COLO668 (cell line): ENCODE measurements at regions not wholly inside any gene's neighbourhood (a gene's known extent, or its start where the extent isn't known, plus 50 kb on each side); places are given as distances from the start of the nearest gene placed in this dataset.

Experiments
- DNase-seq: peaks from one replicate; lab custom pipeline; 2025; ENCODE audit not compliant: unreplicated experiment; lab: John Stamatoyannopoulos, UW

DNA sequence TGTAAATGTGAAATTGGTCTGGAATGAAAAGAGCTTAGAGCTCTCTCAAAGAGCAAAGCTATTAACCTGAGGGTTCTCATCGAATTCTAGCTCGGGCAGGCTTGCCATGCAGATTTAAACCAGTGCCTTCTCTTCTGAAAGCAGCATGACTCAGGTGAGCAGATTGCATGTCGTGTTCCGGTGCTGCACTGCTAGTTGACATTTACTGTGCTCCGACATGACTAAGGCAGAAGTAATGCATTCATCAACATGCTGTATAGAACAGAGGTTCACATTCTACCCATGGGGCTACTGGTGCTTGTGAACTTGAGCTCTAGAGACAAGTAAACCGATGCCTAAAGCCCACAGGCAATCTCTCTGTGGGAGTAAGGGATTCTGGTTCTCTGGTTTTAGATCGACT, 947.7 kb downstream of the EFNB2 start:
- DNase-seq, result no peak

DNA sequence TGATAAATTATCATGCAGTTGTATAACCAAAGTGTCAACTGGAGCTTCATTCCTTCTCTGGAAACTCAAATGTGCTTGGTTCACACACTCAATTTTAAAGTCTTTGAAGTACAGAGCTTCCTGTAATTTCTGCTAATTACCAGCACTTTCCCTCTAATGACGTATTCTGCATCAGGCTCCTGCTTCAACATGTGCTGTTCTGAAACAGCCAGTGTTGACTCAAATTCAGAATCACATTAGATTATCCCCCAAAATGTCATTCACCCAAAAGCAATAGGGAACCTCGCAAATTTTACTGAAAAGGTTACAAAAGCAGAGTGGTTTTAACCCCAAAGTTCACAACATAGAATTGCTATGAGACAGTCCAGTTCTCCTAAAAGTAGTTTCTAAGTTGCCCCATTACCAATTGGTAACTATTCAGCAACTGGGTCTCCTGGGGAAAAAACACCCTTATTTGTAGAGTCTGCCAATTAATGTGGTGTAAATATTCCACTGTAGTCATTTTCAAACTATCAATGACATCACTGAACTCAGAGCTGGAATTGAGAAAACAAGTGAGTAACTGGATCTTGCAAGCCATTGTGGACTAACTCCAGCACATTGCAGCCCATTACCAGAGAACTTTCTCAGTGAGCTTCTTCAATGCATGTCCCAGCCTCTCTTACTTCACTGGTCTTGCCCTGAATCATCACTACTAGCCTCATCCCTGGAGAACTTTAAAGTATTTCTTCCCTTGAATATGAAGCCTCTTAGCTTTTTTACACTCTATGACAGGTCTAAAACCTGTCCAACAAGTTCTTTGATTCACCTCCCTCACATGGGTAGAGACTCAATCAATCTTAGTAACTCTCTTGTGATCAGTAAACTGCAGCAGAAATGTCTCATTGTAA, 955.4 kb downstream of the EFNB2 start:
- DNase-seq, result no peak

DNA sequence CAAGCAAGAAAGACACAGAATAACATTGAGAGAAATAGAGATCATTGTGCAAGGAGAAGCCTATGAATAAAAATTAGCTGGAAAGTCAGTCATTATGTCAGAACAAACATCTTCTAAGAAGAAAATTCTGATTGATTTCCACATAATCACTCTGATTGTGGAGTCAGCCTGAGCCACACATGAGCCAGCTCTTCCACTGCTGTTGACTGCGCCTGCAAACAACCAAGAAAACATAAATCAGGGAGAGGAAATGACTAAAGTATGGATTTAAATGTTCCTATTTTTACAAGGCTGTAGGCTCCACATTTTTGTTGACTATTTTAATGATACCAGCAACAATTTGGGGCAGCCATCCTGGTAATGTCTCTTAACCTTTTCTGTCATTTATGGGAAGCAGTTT, 962.3 kb downstream of the EFNB2 start:
- DNase-seq, result no peak

DNA sequence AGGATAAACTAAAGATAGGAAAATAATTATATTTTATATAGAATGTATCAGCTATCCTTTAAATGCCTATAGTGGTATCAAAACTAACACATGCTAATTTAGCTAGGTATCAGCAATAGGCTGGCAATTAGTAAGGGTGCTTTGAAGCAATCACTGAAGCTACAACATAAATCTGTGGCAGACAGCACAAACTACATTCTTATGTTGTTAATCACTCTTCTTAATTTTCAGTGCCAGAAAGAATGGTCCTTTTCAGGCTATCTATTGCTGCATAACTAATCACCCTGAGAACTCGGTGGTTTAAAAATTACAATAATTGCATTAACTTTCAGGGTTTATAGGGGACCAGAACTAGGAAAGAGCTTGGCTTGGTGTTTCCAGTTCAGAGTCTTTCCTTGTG, 963.1 kb downstream of the EFNB2 start:
- no peak for DNase-seq

DNA sequence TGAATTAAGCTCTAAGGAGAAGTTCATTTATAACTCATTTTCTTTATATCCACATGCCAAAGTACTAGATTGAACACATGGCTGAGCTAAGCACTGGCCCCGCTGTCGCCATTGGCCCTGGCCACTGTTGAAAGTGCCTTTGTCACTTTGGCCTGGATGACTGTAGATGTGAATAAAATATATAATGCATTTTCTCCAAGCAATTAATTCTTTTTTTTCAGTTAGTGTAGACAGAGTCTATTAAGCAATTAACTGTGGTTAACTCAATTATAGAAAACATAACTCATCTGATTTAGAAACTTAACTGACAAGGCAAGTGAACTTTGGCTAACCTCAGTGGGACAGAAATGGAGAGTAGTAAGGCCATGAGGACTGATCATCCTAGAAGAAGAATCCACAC, 965.6 kb downstream of the EFNB2 start:
- no peak for DNase-seq

DNA sequence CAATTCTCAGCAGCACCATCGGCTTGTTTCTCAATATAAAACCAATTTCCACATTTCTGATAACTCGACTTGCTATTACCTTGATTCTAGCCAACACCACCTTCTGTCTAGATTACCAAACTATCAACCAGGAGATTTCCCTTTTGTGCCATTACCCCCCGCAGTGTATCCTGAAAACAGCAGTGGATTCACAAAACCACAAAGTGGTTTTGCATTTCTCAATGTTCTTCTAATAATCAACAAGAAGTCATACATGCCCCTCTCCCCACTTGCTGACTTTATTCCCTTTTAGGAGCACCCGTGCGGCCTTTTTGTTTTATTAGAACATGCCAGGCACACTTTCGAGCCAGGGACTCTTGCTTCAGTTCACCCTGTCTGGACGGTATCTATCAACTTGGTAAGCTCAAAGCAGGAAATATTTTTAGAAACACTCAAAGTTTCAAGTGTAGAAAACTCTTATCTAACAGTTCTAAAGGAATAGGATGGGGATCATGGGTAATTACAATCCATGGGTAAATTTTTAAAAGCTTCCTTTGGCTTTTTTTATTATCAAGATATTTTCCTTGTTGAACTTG, 967.4 kb downstream of the EFNB2 start:
- no peak for DNase-seq

DNA sequence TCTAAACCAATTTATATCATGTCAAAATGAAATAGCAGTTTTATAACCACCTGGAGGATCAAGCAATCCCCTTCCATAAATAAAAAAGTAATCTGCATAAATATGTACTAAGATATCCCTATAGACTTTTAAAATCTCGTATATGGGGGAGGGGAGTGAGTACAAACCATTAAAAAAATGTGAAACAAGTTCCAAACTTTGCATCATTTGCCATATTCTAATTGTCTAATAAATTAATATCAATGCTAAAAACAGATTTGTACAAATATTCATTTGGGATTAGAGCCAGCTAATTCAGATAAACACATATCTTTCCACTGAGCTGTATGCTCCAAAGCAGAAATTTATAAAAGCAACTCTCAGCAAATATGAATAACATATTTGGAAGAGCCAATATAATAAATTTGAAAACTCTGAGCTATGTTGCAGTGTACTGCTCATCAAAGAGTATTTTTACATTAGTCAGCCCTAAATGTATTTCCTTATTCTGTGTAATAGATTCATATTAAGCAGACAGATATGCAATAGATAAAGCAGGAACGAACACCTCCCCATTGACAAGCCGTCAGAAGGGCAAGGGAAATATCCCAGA, 970.2 kb downstream of the EFNB2 start:
- DNase-seq, result no peak

DNA sequence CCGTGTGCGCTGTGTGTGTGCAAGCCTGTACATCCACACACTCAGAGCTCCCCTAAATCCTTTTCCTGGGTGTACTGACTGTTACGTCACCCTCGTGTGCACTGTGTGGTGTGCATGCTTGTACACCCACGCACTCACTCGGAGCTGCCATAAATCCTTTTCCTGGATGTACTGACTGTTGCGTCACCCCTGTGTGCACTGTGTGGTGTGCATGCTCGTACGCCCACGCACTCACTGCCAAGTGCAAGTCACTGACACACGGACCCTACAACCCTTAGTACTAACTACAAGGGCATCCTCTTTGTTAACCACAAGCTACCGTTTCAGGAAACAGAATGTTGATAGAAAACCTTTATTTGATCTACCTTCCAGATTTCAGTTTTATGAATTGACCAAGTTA, 983.4 kb downstream of the EFNB2 start:
- DNase-seq, result no peak

DNA sequence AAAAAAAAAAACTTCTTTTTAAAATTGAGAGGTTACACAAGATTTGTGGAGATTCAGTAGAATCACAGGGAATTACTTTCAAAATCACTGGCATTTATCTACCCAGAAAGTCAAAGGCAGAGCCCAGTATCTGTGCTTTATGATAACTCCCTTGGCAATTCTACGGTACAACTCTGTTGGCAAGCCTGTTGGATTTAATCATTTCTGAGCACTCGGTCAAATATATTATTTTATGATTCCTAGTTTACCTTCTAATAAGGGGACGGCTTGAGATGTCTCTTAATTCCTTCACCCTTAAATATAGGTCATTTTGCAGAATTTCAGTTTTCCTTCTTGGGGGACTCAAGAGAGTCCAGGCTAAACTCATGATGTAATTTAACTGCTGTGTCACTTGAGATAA, 987.6 kb downstream of the EFNB2 start:
- no peak for DNase-seq

DNA sequence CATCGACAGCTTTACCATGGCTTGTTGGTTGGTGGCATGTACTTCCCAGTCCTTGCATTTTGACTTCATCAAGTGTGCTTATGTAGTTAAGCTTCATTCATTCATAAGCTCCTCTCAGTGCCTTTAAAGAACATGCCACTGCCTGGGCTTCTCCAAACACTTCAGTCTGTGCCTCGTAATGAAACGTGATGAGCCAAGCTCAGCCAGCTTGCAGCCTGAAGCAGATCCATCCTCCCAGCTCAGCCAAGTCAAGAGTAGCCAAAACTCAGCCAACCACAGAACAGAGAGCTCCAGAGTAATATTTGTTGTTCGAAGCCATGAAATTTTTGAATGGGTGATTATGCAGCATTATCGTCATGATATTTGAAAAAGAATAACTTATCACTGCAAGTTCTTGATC, 989.7 kb downstream of the EFNB2 start:
- DNase-seq, result no peak

DNA sequence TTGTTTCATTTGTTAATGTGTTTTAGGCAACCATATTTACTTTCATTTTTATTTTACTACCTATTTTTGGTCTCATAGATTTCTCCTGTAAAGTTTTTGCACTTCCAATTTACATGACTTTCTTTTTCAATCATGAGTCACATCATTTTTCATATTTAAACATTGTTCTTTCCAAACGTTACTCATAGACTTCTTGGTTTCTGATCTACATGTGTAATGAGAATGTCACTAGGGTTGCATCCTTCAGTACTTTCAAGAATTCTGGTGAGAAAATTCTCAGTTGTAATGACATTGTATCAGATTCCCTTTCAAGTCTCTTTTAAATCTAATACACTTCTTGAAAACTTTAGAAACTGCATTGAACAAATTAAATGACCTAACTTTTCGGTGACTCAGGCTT, 991.7 kb downstream of the EFNB2 start:
- DNase-seq, result no peak

DNA sequence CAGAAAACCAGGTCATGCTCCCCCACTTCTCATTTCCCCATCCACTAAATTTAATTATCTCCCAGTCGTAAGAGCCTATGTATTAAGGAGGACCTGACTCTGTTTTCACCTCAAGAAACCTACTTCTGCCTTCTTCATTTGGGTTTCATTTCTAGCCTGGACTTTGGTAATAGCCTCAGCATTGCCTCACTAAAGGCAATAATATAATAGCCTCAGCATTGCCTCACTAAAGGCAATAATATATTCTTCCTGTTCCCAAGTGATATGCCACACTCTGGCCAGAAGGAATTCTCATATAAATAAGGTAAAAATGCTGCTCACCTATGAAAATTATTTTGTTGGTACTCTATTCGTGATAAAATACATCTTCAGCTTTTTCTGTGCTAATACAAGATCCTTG, 993.9 kb downstream of the EFNB2 start:
- DNase-seq, result no peak

DNA sequence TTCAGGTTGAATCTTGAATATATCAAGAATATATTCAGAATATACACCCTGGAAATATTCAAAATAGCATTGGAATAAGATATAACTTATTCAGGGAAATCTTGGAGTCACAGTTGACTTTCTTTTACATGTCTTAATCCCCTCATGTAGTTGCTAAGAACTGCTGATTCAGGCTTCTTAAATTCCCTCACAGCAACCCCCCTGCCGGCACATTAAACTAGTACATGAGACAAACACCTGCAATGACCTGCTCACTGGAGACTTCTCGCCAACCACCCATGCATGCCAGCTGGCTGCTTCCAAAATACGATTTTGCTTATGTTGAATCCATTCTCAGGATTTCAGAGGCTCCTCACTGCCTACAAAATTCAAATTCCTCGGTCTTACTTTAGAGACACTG, 997.1 kb downstream of the EFNB2 start:
- no peak for DNase-seq

DNA sequence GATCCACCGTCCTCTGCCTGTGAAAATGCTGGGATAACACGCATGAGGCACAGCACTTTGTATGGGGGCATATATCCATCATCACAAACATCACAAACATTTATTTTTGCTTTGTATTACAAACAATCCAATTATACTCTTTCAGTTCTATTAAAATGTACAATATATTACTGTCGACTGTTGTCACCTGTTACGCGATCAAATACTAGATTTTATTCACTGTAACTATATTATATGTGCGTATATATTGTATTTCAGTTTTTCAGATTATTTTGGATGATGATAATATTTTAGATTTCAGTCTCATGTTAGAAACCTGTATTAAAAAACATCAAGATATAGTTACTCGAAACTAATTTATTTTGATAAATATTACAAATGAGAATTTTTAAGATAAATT, 998.3 kb downstream of the EFNB2 start:
- DNase-seq, result no peak

DNA sequence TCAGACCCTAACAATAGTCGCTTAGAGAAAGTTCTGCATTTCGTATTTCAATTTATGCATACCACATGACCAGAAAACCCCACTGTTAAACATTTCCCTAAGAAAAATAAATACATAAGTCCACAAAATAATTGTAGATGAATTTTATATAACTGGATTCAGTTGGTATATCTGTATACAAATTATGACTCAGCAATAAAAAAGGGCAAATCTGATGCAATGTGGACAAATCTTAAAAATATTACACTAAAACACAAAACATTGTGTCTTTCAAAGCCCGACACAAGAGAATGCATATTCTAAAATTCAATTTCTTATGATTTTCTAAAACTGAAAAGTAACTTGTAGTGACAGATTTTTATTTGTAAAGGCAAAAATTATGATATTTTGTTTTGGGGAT, 1005.0 kb downstream of the EFNB2 start:
- no peak for DNase-seq

DNA sequence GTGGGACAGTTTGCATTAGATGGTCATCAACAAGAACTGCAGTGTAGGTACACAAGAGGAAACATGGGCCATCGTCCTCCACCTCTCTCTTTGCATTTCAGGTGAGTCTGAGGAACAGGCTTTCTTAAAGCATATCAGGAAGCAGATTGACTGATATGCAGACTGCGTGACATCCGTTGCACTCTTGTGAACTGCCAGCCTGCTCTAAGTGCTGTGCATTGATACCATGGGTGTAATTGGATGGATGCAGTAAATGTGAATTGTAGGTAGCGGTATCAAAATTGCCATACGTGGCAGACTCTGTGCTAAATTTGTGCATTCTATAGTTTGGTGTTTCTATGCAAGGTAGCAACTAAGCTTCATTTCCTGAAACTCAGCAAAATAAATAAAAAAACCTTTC, 1008.3 kb downstream of the EFNB2 start:
- no peak for DNase-seq

DNA sequence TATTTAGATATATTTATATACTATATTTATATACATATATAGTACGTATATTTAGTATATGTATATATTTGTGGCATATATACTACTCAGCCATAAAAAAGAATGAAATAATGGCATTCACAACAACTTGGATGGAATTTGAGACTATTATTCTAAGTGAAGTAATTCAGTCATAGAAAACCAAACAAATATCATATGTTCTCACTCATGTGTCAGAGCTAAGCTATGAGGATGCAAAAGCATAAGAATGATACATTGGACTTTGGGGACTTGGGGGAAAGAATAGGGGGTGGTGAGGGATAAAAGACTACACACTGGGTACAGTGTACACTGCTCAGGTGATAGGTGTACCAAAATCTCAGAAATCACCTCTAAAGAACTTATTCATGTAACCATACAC, 1015.7 kb downstream of the EFNB2 start:
- no peak for DNase-seq

DNA sequence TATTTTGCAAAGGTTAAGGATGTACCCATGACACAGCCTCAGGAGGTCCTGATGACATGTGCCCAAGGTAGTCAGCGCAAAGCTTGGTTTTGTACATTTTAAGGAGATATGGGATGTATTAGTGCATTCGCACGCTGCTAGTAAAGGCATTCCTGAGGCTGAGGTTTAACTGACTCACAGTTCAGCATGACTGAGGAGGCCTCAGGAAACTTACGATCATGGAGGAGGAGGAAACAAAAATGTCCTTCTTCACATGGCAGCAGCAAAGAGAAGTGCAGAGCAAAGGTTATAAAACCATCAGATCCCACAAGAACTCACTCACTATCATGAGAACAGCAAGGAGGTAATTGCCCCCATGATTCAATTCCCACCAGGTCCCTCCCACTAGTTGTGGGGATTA, 1017.4 kb downstream of the EFNB2 start:
- no peak for DNase-seq

DNA sequence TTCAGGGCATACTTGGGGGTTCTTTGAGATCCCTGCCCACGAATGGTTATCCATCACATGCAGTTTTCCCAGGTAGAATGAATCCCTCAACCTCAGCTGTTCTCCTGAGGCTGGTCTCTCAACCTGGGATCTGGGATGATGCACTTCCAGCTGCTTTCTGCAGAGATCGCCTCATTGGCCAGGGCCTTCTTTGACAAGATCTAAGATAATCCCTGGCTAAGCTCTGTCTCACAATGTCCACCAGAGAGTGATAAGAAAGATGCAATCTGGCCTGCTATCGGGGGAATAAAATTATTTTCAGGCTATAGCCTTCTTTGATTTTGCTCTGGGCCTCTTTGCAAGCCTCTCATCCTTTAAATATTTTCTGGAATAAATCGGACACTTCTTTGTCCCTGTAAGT, 1021.1 kb downstream of the EFNB2 start:
- no peak for DNase-seq

DNA sequence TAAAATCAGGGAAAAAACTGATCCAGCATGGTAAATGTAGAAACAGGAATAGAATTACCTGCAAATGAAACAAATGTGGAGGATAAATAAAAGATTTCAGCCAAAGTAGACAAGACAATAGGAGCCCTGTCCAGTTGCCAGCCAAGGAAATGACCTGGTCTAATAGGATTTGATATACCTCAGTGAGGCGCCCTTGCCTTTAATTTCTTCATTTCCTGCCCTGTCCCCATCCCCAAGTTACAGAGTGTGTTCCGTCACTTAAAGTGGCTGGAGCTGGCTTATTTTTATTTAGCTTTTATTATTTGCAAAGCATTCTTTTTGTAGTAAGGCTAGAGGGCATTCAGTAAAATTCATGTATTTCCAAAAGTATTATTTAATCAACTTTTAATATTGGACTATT, 1022.0 kb downstream of the EFNB2 start:
- no peak for DNase-seq

DNA sequence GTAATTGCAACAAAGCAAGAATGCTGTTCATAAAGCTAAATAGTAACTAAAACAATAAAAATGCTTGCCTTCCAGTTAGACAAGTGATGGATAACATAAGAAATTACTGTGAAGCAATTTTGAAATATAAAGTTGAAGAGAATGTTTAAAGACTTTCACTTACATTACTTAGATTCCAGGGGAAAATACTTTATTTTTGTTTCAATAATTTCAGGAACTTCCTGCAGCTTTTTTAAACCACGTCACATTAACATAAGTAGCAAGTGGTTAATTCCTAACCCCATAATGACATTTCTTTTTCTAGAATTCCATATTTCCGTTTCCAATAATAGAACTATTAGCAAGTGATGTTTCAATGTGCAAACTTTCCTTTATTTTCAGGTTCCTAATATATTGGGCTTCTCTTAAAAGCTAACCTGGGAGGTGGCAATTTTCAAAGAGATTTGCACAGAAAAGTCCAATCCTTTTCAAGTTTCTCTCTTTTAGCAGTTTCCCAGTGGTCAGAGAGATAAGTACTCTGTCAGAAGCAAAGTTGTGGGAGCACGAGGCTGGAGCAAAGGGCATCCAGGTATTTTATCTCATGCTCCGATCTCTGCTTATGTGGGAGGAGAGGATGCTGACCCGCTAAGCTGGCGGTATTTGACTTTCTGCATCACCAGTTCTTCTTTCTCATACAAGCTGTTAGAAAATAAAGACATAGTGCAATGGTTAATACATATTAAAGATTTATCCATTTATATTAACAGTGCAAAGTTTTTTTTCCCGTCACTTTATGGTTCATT, 1025.3 kb downstream of the EFNB2 start:
- no peak for DNase-seq

DNA sequence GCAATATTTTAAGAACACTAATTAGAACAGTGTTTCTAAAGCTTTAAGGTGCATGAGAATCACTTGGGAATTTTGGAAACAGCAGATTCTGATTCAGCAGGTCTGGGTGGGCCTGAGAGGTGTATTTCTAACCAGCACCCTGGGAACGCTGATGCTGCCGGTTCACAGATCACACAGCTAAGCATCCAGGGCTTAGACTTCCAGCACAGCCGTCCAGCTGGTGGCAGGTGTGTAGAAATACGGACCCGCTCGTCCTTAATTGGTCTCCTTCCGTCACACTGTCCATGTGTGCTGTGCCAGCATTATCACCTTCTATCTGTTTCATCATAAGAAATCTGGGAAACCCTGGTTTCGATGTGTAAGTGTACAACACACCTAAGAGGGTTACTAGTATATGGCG, 1029.0 kb downstream of the EFNB2 start:
- no peak for DNase-seq
